Upper lobe of left lung (tissue), 6 donors: ENCODE measurements at regions not wholly inside any gene's neighbourhood (a gene's known extent, or its start where the extent isn't known, plus 50 kb on each side); places are given as distances from the start of the nearest gene placed in this dataset.

Experiments used
- ATAC-seq, 2 donors: fragments of 200-7000 bp; cut with Tn5 transposase; one replicate each; pipeline ENCODE4 v1.9.1; 2022; ENCODE audit warnings: mild to moderate bottlenecking in 2 of 2, moderate library complexity in 2 of 2; ENCODE audit not compliant: low FRiP score in 2 of 2
- DNase-seq, 2 donors: peaks; one replicate each; pipeline ENCODE4 v3.0.0-alpha.2; 2019 to 2020
- H3K27ac ChIP-seq, 4 donors: fragments of 200-600 bp; sonication (generic); one replicate each; pipeline ENCODE4 v1.5.1; 2016 to 2019
- H3K27me3 ChIP-seq, 4 donors: fragments of 200-600 bp; sonication (generic); one replicate each; pipeline ENCODE4 v1.5.1; 2017 to 2019
- H3K36me3 ChIP-seq, 4 donors: fragments of 200-600 bp; sonication (generic); one replicate each; pipeline ENCODE4 v1.5.1; 2016 to 2019
- H3K4me1 ChIP-seq, 4 donors: fragments of 200-600 bp; sonication (generic); one replicate each; pipeline ENCODE4 v1.5.1; 2018 to 2019
- H3K4me3 ChIP-seq, 4 donors: fragments of 200-600 bp; sonication (generic); one replicate each; pipeline ENCODE4 v1.5.1; 2017 to 2019; ENCODE audit warnings: mild to moderate bottlenecking in 2 of 4, moderate library complexity in 1 of 4
- H3K9me3 ChIP-seq, 4 donors: fragments of 200-600 bp; sonication (generic); one replicate each; pipeline ENCODE4 v1.5.1; 2018 to 2019
- CTCF ChIP-seq, 6 experiments: fragments of 450-650 bp in 4 of 6; fragments of 200-600 bp in 2 of 6; sonication (generic) in 2 of 6; IDR thresholded peaks; one replicate each; pipeline ENCODE4 v1.5.1; 2016 to 2019; ENCODE audit warnings: antibody characterized with exemption in 6 of 6
- EP300 ChIP-seq, 4 donors: sonication (generic); formaldehyde crosslinking; IDR thresholded peaks; one replicate each; pipeline ENCODE4 v1.5.1; 2017; ENCODE audit warnings: antibody characterized with exemption in 4 of 4, control low read depth in 2 of 4
- POLR2A ChIP-seq, 4 donors: fragments of 450-650 bp; IDR thresholded peaks; one replicate each; pipeline ENCODE4 v1.5.1; 2016 to 2017; ENCODE audit warnings: antibody characterized with exemption in 4 of 4, mild to moderate bottlenecking in 2 of 4
- POLR2AphosphoS5 ChIP-seq, 2 donors: sonication (generic); formaldehyde crosslinking; IDR thresholded peaks; one replicate each; pipeline ENCODE4 v1.5.1; 2017; ENCODE audit warnings: antibody characterized with exemption in 2 of 2
- WGBS, 2 donors: methylation state at CpG; one replicate each; pipeline ENCODE4 v1.1.5; 2017 to 2018; 5-methylcytosine and 5-hydroxymethylcytosine counted together
- donor health status: DM: no; HTN: no; CAD: no; lungs with moderate emphysema.
- donor health status: DM: no; HTN: yes; CAD: no; lungs with severe emphysema.

DNA sequence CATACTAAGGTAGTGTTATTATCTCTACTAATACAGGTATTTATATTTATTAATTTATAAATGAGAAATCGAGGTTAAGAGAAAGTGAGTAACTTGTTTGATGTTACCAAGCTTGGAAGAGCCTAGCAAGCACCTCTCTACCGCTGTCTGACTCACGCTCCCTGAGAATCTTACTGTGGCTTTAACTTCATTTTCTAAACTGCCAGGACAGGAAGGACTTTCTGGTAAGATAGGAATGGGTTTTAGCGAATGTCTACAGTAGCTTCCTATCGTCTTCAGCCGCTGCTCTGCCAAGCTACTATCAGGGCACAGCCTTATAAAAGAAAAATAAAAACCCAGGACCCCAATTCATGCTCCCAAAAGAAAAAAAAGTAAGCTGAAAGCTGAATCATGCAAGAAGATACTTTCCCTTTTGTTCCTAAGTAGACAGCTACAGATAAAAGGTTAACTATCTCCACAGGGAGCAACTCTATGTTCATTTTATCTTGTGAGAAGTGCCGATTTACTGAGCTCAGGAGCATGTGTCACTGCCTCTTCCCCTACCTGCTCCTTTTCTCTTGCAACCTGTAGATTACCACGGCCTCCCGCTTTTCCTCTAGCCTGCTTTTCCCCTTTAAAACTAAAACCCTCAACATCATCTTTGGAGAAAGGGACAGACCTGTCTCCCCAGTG, 60.2 kb downstream of the THNSL1 start:
- TF ChIP-seq POLR2AphosphoS5 (IDR thresholded peaks at IDR 0.05), result no peak
- no peak for TF ChIP-seq EP300 (IDR thresholded peaks at IDR 0.05)
- no peak for TF ChIP-seq CTCF (IDR thresholded peaks at IDR 0.05)
- no peak for TF ChIP-seq POLR2A (IDR thresholded peaks at IDR 0.05)
- no peaks in the 10 kb centered on the region for H3K9me3 ChIP-seq
- H3K4me1 ChIP-seq, result peaks cover 0 to 11% (median 5%) of the 10 kb centered on the region in 4 donors
- H3K27me3 ChIP-seq, result no peaks in the 10 kb centered on the region
- H3K4me3 ChIP-seq, result no peak overlapping the region
- no peak overlapping the region for H3K27ac ChIP-seq
- ATAC-seq (no peak), DNase-seq (no peak)
- no peaks in the 10 kb centered on the region for H3K36me3 ChIP-seq
- WGBS, 2 donors, result 78 to 79% methylated on average over 9 of the region's 9 CpGs

DNA sequence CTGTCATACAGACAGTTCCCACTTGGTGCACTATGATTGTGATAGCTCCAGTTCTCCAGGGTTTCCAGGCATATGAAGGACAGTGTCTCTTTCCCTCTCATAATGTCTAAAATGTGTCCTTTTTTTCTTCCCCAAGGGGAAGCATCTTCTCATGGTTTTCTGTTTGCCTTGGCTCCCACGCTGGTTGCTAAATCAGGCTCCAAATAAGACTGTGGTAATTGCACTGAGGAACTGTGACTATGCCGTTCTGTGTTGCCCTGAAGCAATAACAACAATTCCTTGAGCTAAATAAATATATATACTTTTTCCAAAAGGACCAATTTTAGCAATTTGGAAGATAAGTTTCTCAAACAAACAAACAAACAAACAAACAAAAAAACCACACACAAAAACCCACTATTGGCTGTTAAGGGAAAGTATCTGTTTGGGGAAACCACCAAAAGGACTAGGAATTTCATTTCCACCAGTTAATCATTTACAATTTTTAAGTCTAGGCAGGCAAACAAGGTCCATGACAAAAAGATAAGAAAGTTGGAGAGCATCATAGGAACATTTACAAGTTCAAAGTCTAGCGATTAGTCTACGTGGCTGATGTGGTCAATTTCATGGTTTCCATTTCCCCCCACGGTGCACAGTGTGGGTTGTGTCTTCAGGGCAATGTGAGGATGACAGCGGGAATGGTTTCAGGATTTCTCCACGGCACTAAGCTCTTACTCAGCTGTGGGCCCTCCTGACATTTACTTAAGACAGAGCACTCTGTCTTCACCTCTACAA, 62.4 kb downstream of the THNSL1 start:
- Histone ChIP-seq H3K4me1 (peaks cover 2 to 13% (median 8%) of the 10 kb centered on the region in 4 donors), H3K36me3 (no peaks in the 10 kb centered on the region), H3K27ac (no peak overlapping the region), H3K27me3 (no peaks in the 10 kb centered on the region), H3K9me3 (no peaks in the 10 kb centered on the region), H3K4me3 (no peak overlapping the region)
- DNase-seq, result no peak
- TF ChIP-seq EP300 (IDR thresholded peaks at IDR 0.05) (no peak), POLR2AphosphoS5 (IDR thresholded peaks at IDR 0.05) (no peak), POLR2A (IDR thresholded peaks at IDR 0.05) (no peak), CTCF (IDR thresholded peaks at IDR 0.05) (no peak)
- ATAC-seq, result no peak
- WGBS, 2 donors, result 43 to 54% methylated on average over 7 of the region's 7 CpGs

- Histone ChIP-seq H3K36me3 (no peaks in the 10 kb centered on the region), H3K4me3 (no peak overlapping the region), H3K4me1 (peaks cover 2 to 13% (median 8%) of the 10 kb centered on the region in 4 donors), H3K9me3 (no peaks in the 10 kb centered on the region), H3K27ac (peak overlapping the region in 1 of 4 donors; percentile 46), H3K27me3 (no peaks in the 10 kb centered on the region)
- ATAC-seq (peak; percentile 86 to 94), DNase-seq (peak in 1 of 2 donors; percentile 81)
- TF ChIP-seq POLR2A (IDR thresholded peaks at IDR 0.05) (no peak), CTCF (IDR thresholded peaks at IDR 0.05) (peak; percentile 73 to 86 (median 84))
- WGBS, 2 donors, result 6 to 7% methylated on average over 9 of the region's 9 CpGs
These were observed 64.6 kb downstream of the THNSL1 start for GRCh38 chr10:25080880-25081581.

DNA sequence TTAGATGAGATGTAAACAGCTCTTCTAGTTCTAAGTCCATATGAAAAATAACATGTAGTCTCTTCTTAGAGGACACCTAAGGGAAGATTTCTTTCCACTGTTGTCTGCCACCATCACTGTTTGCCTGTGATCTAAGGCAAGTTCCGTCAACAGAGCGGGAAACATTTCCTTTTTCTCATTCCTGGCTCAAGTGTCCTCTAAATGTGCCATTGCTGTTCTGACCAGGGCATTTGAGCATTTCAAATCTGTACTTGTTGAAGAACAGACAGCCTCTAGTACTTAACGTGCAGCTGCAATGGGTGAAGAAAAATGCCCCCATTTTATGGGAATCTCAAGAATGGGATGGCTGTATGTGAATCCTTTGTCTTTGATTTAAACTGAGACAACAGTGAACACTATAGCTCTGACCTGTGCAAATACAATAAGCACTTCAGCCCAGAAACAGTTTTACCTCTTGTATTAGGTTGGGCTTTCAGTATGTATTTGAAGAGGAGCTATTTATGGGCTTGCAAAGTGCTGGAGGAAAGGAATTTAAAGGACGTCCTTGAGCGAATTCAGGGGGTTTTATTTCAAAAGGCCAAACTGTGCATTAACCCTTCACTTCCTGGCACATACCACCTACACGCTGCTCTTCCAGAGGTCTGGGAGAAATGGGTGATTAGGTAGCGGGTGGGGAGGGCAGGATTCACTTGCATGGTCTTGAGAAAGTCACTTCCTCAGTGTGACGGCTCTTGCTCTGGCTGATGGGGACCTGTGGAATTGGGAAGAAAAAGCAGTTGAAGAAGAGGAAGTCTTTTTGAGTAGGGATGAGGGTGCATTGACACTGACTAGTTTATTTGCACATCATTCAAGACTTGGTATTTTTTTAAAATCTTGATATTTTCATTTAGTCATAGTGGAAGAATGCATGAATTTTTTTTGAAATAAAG, 66.1 kb downstream of the THNSL1 start:
- Histone ChIP-seq H3K4me1 (peaks cover 2 to 13% (median 8%) of the 10 kb centered on the region in 4 donors), H3K27me3 (no peaks in the 10 kb centered on the region), H3K9me3 (no peaks in the 10 kb centered on the region), H3K4me3 (no peak overlapping the region), H3K27ac (peak overlapping the region in 3 of 4 donors; percentile 10 to 57 (median 46)), H3K36me3 (no peaks in the 10 kb centered on the region)
- 57 to 70% methylated on average over 8 of the region's 8 CpGs for WGBS, 2 donors
- TF ChIP-seq EP300 (IDR thresholded peaks at IDR 0.05) (peak in 1 of 4 donors; percentile 4), POLR2A (IDR thresholded peaks at IDR 0.05) (no peak)
- DNase-seq (no peak), ATAC-seq (peak in 1 of 2 donors; percentile 77)
